HG02970 (cell line): ENCODE measurements at regions not wholly inside any gene's neighbourhood (a gene's known extent, or its start where the extent isn't known, plus 50 kb on each side); places are given as distances from the start of the nearest gene placed in this dataset.
"Not testable (repeated sequence)": the region's sequence is repeated elsewhere in the genome, so short reads cannot be mapped to it uniquely, and the experiment has no call there.

Source experiments
- ATAC-seq: cut with Tn5 transposase; IDR thresholded peaks from one replicate; pipeline ENCODE4 v1.9.1; 2021; ENCODE audit warnings: mild to moderate bottlenecking, moderate library complexity, moderate number of reproducible peaks; ENCODE audit not compliant: unreplicated experiment, low FRiP score

GRCh38 chr4:156509921-156510320, 461.7 kb downstream of the PDGFC start:
- ATAC-seq: not testable (repeated sequence)

GRCh38 chr4:156505341-156505955, 466.2 kb downstream of the PDGFC start:
- no peak for ATAC-seq

DNA sequence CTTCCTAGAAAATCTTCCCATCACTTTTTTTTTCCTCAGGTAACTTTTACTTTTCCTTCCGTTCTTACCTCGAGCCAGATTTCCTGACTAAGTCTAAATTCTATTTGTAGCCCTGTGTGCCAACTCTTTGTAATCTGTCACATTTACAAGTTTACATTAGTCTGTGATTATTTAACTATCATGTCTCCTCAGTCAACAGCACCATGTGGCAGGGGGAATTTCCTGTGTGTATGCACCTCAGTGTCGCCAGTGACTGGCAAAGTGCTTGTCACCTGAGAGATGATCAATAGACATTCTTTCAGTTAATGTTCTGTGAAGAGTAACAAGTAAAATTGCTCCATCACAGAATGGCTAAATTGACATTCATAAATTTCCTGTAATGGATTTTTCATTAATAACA, 468.5 kb downstream of the PDGFC start:
- no peak for ATAC-seq

GRCh38 chr4:156501962-156502361, 469.6 kb downstream of the PDGFC start:
- no peak for ATAC-seq

GRCh38 chr4:156499684-156500083, 471.9 kb downstream of the PDGFC start:
- no peak for ATAC-seq

GRCh38 chr4:156497486-156497885, 474.1 kb downstream of the PDGFC start:
- ATAC-seq: no peak

DNA sequence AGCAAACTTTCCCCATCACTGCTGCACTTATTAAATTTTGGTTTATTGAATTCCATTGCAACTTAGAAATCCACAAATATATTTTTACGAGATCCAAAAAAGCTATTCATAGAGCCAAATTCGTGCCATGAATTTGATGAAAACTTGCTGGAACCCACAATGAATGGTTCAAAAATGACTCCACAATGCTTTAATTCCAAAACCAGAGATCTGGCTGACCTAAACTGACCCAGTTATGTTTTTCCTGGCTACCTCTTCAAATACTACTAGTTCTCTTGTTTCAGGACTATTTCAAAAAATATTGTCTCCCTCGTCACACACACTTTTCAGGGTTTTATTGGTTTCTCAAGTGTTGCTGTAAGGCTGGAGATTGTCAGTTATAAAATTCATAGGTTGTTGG, 474.8 kb downstream of the PDGFC start:
- ATAC-seq: no peak

DNA sequence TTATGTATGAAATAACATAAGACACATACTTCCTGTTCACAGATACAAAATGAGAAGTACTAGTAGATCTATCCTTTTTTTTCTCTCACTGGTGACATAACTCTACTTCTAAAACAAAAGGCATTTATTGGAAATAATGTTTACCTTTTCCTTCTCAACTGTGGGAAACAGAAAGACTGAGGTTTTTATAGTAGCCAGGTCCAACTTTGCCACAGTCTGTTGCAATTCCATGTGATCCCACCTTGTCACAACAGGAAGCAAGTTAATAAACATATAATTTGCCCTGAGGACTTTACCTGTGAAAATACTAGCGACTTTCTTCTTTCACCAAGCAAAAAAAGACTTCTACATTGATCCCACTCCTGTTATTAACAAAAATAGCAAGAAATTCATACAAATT, 475.8 kb downstream of the PDGFC start:
- no peak for ATAC-seq

GRCh38 chr4:156495091-156495490, 476.5 kb downstream of the PDGFC start:
- no peak for ATAC-seq

- ATAC-seq: no peak
Observed at GRCh38 chr4:156493858-156494257, 477.7 kb downstream of the PDGFC start.

DNA sequence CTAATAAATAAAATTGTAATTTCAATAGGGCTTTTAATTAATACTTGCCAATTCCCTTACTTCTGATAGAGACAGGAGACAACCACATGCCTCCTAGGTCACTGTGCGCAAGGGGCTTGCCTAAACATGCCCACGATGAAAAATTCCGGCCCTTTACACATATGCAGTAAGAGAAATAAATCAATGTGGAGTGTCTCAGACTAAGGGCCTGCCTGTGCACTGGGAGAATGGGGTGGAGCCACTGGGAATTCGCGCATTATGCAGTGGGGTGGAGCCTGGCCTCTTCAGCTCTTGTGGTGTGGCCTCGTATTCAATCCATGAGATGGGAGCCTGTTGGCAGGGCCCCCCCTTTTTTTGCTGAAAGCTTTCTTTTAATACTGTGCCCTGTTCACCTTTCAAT, 484.5 kb downstream of the PDGFC start:
- ATAC-seq: no peak

DNA sequence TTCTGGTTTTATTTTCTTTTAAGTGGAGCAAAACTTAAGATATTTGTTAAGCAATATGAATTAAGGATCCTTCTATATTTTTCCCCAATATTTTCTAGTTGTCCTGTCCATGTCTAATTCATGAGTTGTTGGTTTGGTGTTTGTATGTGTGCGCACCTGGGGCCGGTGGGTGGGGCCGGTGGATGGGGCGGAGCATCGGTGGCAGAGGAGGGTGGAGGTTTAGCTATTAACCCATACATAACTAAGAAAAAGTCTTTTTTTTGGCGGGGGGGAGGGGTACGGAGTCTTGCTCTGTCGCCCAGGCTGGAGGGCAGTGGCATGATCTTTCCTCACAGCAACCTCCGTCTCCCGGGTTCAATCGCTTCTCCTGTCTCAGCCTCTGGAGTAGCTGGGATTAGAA, 489.8 kb downstream of the PDGFC start:
- ATAC-seq: no peak

GRCh38 chr4:156477636-156478035, 494.0 kb downstream of the PDGFC start:
- no peak for ATAC-seq

DNA sequence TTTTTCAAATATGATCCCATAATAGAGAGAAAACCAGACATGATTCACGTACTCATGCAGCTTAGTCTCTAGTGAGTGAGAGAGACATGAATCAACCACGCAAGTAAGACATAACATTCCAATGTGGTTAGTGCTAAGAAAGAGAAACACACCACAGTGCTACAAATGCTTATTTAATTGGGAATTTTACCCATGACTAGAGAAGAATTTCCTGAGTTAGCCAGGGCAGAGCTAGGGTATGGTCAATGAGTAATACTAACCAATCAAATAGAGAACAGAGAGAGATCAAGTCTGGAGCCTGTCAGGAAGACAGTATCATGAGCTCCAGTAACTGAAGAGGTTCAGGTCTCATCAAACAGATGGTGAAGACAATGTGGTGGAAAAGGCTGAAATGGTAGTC, 495.2 kb downstream of the PDGFC start:
- no peak for ATAC-seq

DNA sequence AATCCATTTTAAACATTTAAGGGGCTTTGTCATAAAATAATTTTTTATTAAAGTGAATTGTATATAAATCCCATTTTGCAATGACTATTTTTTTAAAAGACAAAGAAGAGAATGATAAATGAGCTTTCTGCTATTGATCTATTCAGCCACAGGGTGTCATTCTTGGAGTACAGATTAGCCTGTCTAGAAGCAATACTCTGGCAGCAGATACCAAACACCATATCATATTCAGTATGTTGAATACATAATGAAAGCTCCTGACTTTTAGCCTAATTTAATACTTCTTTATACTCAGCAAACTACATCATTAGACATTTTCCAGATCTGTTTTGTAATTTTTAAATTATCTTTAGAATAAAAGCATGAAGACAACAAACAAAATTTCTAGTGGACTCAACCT, 496.3 kb downstream of the PDGFC start:
- no peak for ATAC-seq

DNA sequence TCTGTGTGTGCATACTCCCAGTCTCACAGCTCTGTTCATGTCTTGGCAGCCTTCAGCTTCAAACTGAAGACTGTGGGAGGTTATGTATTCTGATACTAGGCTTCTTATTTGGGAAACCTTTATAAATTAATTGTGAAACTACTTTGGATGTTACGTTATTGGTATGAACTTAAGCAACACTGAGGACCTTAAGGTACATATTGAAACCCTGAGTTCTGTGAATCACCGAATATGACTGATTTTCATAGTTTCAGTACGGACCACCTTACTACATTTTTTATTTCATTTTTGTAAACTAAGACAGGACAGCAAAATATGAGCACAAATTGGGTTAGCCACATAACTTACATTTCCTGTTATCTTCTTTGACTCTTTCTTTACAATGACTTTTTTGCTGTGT, 498.4 kb downstream of the PDGFC start:
- no peak for ATAC-seq

- ATAC-seq: no peak
Observed at GRCh38 chr4:156472624-156473023, 499.0 kb downstream of the PDGFC start.

DNA sequence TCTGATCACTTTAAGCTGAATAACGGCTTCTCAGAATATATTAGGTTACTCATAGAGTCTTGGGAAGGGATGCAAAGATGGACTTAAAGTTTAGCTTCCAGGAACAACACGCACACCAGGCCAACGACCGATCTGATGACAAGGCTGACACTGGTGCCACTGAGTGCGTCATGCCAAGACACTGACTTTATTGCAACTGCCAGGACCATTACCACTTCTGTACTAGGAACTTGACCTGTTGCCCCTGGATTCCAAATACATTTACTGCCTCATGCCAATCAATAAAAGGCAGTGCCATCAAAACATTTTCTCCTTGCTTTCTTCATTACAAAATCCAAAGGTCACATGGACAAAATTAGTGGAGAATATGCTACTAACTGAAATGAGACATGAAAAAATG, 505.9 kb upstream of the CTSO start:
- no peak for ATAC-seq

DNA sequence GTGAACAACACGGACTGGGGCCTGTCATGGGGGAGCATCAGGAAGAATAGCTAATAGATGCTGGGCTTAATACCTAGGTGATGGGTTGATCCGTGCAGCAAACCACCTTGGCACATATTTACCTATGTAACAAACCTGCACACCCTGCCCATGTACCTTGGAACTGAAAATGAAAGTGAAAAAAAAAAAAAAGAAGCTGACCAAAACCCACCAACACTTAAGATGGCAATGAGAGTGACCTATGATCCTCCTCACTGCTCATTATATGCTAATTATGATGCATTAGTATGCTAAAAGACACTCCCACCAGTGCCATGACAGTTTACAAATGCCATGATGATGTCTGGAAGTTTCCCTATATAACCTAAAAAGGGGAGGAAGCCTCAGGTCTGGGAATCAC, 503.2 kb upstream of the CTSO start:
- no peak for ATAC-seq

DNA sequence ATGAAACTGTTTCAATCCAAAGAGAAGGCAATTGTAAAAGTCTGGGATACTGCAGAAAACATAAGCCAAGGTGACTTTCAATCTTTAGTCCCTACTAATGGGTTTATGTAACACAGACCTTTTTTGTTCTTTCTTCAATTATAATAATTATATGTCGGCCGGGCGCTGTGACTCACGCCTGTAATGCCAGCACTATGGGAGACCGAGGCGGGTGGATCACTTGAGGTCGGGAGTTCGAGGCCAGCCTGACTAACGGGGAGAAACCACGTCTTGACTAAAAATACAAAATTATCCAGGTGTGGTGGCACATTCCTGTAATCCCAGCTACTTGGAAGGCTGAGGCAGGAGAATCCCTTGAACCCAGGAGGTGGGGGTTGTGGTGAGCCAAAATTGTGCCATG, 489.8 kb upstream of the CTSO start:
- ATAC-seq: no peak

DNA sequence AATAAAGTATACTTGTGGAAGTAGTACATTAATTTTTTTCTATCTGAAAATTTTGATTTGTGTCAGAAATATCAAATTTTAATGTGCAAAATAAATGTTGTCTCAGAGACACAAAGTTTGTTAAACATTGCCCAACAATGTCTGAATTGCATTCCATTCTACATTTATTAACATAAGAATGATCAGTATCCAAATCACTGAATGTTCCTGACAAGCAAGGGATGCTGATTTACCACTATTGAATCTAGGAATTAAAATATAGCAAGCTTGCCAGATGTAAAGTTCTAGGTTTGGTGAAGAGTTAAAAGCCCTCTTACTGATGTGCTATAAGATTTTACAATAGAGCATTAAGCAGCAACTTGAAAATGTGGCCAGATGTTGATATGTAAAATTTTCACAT, 489.2 kb upstream of the CTSO start:
- ATAC-seq: no peak

- ATAC-seq: no peak
Observed at GRCh38 chr4:156439576-156440200, 486.0 kb upstream of the CTSO start.

DNA sequence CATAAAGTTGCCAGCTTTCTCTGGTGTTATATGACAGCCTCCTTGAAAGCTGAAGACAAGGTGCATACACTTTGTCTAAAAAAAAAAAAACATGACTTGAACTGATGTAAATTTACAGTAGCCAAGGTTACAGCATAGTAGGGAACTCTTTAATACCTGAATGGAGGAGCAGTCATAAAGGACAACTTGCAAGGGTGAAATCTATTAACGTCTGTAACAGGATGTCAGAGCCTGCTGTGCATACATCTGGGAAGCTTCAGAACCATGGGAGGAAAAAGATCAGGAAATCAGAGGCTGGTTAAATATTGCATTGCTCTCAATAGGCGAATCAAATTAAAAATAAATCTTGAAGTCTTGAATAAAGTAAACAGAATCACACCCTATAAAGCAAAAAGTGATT, 484.0 kb upstream of the CTSO start:
- ATAC-seq: no peak
